NCI-H2227 treated with DMSO at 0.1 percent for 48 hours (cell line): ENCODE measurements at regions not wholly inside any gene's neighbourhood (a gene's known extent, or its start where the extent isn't known, plus 50 kb on each side); places are given as distances from the start of the nearest gene placed in this dataset.

Experiments
- DNase-seq: peaks from one replicate; lab custom pipeline; 2025; lab: John Stamatoyannopoulos, UW

DNA sequence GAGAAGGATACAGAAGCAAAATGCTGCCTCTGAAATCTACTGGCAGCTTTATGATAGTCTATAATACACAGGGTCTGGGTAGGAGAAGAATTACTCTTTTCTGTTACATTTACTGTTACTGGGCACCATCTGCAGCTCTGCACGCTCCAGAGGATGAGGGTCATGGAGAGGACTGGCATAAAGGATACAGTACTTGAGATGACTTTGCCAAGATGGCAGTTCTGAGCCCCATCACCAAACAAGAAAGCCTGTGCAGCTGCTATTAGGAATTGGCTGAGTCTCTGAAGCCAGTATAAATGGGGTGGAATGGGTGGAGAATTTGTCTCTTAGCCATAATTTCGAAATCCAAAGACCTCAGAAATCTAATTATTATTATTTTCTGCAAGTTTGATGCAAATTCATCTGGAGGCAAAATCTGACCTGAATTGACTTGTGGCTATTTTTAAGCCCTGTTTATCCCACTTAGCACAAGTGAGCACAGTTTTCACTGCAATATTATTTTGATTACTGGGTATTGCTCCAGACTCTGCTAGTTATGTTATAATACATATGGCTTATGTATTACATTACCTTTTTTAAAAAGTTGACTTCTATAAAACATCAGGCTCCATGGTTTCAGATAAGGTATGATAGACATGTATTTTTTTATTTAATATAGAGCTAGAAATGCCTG lies 579.5 kb downstream of the MBD2 start:
- DNase-seq: no peak

DNA sequence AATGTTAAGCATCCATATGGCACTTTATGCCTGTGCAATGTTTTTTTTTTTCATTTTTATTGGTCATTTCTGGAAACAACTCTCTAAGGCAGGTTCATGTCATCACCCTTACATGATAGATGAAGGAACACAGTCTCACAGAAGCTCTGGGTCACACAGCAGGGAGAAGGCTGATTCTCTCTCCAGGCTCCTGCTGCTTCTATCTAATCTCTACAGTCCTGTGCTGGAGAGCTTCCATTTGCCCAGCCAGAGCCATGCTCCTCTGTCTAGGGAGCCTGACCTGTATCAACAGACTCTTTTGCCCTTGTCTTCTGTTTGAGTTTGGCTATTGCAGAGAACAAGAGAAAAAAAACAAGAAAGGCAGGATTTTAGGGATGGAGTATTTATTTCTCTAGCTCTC lies 584.8 kb downstream of the MBD2 start:
- DNase-seq: no peak

DNA sequence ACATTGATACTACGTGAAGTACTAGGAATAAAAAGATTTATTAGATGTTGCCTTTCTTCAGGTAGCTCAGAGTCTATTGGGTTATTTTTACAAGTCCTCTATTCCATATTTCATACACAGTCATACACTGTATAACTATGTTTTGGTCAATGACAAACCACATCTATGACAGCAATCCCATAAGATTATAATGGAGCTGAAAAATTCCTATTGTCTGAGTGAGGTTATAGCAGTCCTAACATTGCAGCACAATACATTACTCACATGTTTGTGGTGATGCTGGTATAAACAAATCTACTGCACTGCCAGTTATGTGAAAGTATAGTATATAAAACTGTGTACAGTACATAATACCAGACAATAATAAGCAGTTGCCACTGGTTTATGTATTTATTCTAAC lies 595.1 kb downstream of the MBD2 start:
- no peak for DNase-seq

DNA sequence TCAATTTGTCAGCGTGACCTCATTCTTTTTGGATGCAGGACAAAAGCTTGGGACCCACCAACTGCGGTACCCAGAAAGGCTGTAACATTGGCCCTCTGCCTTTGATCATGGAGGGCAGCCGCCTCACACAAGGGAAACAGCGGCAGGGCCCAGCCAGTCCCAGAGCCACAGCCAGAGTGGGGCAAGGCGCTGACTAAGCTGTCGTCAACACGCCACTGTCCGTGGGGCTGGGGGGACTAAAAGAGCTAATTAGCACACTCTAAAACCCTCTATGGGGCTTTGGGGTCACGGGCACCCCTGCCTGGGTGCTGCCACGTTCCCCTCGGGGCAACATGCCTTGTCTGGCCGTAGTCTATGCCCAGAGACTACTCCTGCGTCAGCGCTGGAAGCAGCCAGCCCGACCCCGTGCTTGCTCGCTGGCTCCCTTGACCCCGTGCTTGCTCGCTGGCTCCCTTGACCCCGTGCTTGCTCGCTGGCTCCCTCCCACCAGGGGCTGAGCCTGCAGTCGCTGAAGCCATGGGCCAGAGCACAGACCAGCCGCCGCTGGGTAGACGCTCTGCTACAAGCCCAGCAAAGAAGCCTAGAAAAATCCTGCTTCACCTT lies 598.4 kb downstream of the MBD2 start:
- DNase-seq: no peak

DNA sequence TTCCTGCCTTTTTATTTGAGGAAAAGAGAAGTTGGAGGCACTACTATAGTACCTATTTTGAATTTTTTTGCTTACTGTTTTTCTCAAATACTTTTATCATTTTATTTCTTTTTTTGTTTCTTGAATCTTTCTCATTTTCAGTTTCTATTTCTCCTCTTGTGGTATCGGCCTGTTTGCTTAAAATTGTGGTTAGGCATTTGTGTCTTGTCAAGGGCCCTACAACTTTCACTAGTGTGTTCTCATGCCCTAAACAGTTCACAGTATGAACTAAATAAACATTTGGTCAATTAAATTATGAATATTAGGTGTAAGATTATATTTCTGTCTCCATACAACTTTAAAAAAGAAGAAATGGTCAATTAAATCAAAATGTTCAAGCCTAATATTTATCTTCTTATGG lies 613.5 kb downstream of the MBD2 start:
- no peak for DNase-seq

DNA sequence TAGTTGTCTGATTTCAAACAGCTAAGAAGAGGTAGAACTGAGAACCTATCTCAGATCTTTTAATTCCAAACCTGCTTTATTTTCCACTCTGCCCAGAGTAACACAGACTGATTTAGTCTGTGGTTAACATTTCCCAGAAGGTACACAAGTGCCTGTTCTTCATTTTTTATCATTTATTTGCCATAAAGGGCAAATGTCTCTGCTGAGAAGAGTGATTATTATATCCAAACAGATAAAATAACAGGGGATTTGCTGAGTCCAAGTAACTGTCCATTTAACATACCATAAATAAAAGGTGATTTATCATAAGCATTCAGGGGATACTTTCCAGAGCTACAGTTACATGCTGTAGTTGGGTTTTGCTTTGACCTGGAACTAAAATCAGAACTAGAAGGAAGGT lies 617.7 kb downstream of the MBD2 start:
- no peak for DNase-seq

DNA sequence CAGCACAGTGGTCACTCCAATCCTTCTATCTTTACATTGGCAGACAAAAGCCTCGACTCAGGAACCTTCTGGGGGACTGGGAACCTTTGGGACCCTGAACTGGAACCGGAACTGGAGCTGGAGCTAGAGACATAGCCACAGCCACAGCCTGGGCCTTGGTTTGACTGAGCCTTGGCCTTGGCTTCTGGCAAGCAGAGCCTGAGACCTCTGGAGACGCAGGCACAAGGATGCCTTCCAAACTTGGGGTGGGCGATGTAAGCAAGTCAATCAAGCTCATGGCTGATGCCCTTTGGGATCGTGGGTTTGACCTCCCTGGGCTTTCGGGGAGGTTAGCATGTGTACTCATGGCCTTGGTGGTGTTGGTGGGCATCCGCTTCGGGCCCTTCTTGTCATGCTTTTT lies 619.3 kb downstream of the MBD2 start:
- DNase-seq: no peak

DNA sequence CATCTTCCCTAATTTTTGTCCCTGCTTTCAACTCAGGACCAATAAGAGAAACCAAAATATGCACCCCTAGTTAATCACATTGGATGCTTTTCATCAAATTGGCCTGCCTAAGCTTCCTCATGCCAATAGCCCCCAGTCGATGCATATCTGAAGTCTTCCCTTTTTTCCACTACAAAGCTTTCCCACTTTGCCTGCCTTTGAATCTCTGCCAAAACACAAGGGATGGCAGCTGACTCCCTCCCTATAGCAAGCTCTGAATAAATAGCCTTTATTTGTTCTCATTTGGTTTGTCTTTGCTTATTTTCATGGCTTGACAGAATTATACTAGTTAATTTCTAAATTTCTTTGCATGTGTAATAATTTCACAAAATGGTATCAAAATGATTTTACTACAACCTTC lies 621.2 kb downstream of the MBD2 start:
- DNase-seq: no peak

DNA sequence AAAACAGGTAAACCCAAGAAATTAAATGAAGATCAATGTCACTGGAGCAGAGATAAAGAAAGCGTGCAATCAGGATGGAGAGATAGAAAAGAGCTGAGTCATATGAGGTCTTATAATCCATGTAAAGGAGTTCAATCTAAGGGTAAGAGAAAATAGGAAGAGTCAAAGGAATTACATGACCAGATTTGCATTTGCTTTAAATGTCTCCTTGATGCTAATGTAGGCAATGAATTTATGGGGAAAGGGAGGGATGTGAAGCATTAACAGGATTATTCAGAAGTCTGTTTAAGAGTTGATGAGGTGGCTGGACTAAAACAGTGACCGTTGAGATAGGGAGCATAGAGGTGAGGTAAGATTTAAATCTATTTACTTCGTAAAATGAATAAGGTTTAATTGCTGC lies 623.1 kb downstream of the MBD2 start:
- no peak for DNase-seq

DNA sequence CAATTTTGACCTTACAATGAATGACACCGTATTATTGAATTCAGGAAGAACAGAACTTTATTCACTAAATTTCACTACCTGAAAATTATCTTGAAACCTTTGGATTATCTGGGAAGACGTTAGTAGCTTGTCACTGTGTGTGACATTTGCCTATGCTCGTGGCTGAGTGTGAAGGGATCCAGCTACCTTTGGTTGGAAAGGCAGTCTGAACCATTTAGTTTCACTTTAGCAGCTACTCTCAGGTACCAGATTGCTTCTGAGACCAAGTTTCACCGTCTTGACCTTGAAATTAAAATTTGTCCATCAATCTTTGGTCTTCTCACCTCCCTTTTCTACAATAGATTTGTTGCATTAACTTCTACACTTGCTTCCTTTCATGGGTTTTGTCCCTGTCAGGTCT lies 637.5 kb downstream of the MBD2 start:
- no peak for DNase-seq
